Glutamatergic neuron (in vitro differentiated cells): ENCODE measurements at regions not wholly inside any gene's neighbourhood (a gene's known extent, or its start where the extent isn't known, plus 50 kb on each side); places are given as distances from the start of the nearest gene placed in this dataset.

Source experiments
- DNase-seq: peaks from one replicate; pipeline ENCODE4 v3.0.0; 2022
- H3K27ac Mint-ChIP-seq: one replicate; pipeline ENCODE4 v1.8.0; 2020; ENCODE audit warnings: mild to moderate bottlenecking, mixed read lengths, inconsistent platforms; ENCODE audit not compliant: unreplicated experiment
- H3K27me3 Mint-ChIP-seq: one replicate; pipeline ENCODE4 v1.8.0; 2020; ENCODE audit warnings: mild to moderate bottlenecking, moderate library complexity, mixed read lengths, inconsistent platforms; ENCODE audit not compliant: unreplicated experiment
- H3K36me3 Mint-ChIP-seq: one replicate; pipeline ENCODE4 v1.8.0; 2020; ENCODE audit warnings: mild to moderate bottlenecking, mixed read lengths, inconsistent platforms; ENCODE audit not compliant: unreplicated experiment
- H3K4me1 Mint-ChIP-seq: one replicate; pipeline ENCODE4 v1.8.0; 2020; ENCODE audit warnings: mild to moderate bottlenecking, low read depth, mixed read lengths, inconsistent platforms; ENCODE audit not compliant: unreplicated experiment
- H3K4me3 Mint-ChIP-seq: one replicate; pipeline ENCODE4 v1.8.0; 2020; ENCODE audit warnings: mild to moderate bottlenecking, mixed read lengths, inconsistent platforms; ENCODE audit not compliant: unreplicated experiment
- H3K9me3 Mint-ChIP-seq: one replicate; pipeline ENCODE4 v1.8.0; 2020; ENCODE audit warnings: mild to moderate bottlenecking, moderate library complexity, mixed read lengths, inconsistent platforms; ENCODE audit not compliant: unreplicated experiment
- CTCF ChIP-seq: fragments of 200-600 bp; sonication (generic); IDR thresholded peaks from one replicate; pipeline ENCODE4 v1.5.0; 2021; ENCODE audit not compliant: partially characterized antibody, unreplicated experiment

DNA sequence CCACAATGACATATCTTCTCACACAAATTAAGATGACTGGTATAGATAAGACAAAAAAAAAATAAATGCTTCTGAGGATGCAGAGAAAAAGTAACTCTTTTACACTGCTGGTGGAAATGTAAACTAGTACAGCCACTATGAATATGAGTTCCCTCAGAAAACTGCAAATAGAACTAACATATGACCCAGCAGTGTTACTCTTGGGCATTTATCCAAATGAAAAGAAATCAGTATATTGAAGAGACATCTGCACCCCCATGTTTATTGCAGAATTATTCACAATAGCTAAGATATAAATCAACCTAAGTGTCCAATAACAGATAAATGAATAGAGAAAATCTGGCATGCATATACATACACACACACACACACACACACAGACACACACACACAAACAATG is 83.0 kb upstream of the FAM174A start:
- no peak overlapping the region for H3K4me3 Mint-ChIP-seq
- no peak overlapping the region for H3K27ac Mint-ChIP-seq
- no peak for TF ChIP-seq CTCF
- no peaks in the 10 kb centered on the region for H3K9me3 Mint-ChIP-seq
- no peak for DNase-seq
- no peaks in the 10 kb centered on the region for H3K36me3 Mint-ChIP-seq
- no peaks in the 10 kb centered on the region for H3K4me1 Mint-ChIP-seq
- H3K27me3 Mint-ChIP-seq, result no peaks in the 10 kb centered on the region

DNA sequence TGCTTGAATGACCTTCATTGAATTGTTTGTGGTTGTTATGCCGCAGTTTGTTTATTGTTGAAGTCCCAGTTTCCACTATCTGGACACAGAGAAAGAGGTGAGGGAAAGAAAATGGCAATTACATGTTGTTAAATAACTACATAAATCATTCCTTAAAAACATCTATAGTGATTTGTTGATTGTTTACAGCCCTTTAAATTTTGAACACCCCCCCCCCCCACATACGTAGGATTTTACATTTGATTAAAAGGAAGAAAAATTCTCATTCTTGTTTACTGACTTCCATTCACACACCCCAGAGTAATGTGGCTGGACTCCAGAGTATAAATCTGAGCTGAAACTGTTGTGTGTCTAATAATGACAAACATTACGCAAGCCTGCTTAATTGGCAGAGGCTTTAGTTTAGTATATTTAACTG is 87.1 kb upstream of the FAM174A start:
- TF ChIP-seq CTCF, result no peak
- no peak overlapping the region for H3K27ac Mint-ChIP-seq

GRCh38 chr5:100446879-100447430 is 88.2 kb upstream of the FAM174A start:
- no peak overlapping the region for H3K27ac Mint-ChIP-seq
- no peak overlapping the region for H3K4me3 Mint-ChIP-seq
- no peaks in the 10 kb centered on the region for H3K27me3 Mint-ChIP-seq
- H3K36me3 Mint-ChIP-seq, result no peaks in the 10 kb centered on the region
- no peak for DNase-seq
- no peaks in the 10 kb centered on the region for H3K9me3 Mint-ChIP-seq
- no peak for TF ChIP-seq CTCF
- H3K4me1 Mint-ChIP-seq, result no peaks in the 10 kb centered on the region

More for the DNA sequence above, 87.1 kb upstream of the FAM174A start:
- no peaks in the 10 kb centered on the region for H3K9me3 Mint-ChIP-seq
- no peaks in the 10 kb centered on the region for H3K36me3 Mint-ChIP-seq
- no peaks in the 10 kb centered on the region for H3K4me1 Mint-ChIP-seq
- no peak overlapping the region for H3K4me3 Mint-ChIP-seq
- H3K27me3 Mint-ChIP-seq, result no peaks in the 10 kb centered on the region
- DNase-seq, result no peak

GRCh38 chr5:100444961-100445360 is 90.2 kb upstream of the FAM174A start:
- Mint-ChIP-seq H3K27me3 (no peaks in the 10 kb centered on the region), H3K4me3 (no peak overlapping the region), H3K36me3 (no peaks in the 10 kb centered on the region), H3K27ac (no peak overlapping the region), H3K9me3 (no peaks in the 10 kb centered on the region), H3K4me1 (no peaks in the 10 kb centered on the region)
- DNase-seq, result no peak
- TF ChIP-seq CTCF, result no peak

- Mint-ChIP-seq H3K27me3 (no peaks in the 10 kb centered on the region), H3K4me3 (no peak overlapping the region), H3K36me3 (no peaks in the 10 kb centered on the region), H3K27ac (no peak overlapping the region), H3K9me3 (no peaks in the 10 kb centered on the region), H3K4me1 (no peaks in the 10 kb centered on the region)
- TF ChIP-seq CTCF, result no peak
- DNase-seq, result no peak
Measured at GRCh38 chr5:100434815-100435214, 100.4 kb upstream of the FAM174A start.
